ENCODE measurements at regions not wholly inside any gene's neighbourhood (a gene's known extent, or its start where the extent isn't known, plus 50 kb on each side); places are given as distances from the start of the nearest gene placed in this dataset.

GRCh38 chr4:160894809-160895208 is 1269.0 kb downstream of the FSTL5 start (continued):
- TF ChIP-seq CUX1 (IDR thresholded peaks at IDR 0.05; ENCODE audit: insufficient replicate concordance, low read depth, low read length) (no peak), MYB (IDR thresholded peaks at IDR 0.05; ENCODE audit: borderline replicate concordance, low read depth, low read length) (no peak), RAD21 (IDR thresholded peaks at IDR 0.05; ENCODE audit: insufficient read depth, low read depth, low read length) (no peak), SMAD5 (IDR thresholded peaks at IDR 0.05; ENCODE audit: low read depth) (no peak)

DNA sequence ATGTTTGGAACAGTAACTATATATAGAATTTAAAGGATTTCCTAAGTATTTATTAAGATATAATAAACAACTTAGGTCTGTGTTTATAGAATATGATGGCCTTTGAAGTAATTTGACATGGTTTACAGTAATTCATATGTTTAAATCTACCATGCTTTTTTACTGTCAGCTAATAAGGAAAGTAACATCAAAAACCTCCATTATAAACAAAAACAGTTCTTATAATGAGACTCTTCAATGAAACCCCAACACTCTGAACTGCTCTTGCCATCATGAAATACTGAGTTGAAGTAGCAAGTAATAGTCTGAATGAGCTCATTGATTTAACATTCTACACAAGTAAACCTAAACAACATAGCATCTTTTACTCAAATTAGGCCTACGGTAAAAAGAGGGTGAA is 1236.5 kb downstream of the FSTL5 start:
- Histone ChIP-seq H3K27me3 (replicated peaks in 1 of 2; ENCODE audit: control insufficient read depth in 2 of 2, insufficient read depth in 2 of 2, low read length in 1 of 2) (no peaks in the 10 kb centered on the region), H4K20me1 (ENCODE audit: control insufficient read depth, insufficient read depth) (no peaks in the 10 kb centered on the region), H3K4me3 (no peak overlapping the region), H3K9ac (ENCODE audit: control insufficient read depth, insufficient read depth, low read length) (no peak overlapping the region), H3K9me3 (replicated peaks; ENCODE audit: control insufficient read depth, insufficient read depth, low read length) (no peaks in the 10 kb centered on the region), H3K4me2 (ENCODE audit: control insufficient read depth, insufficient read depth) (no peak overlapping the region), H3K27ac (ENCODE audit: control insufficient read depth, insufficient read depth) (no peak overlapping the region), H3K4me1 (ENCODE audit: control insufficient read depth, insufficient read depth, low read length) (no peaks in the 10 kb centered on the region), H3K79me2 (ENCODE audit: control insufficient read depth, insufficient read depth, low read length) (no peaks in the 10 kb centered on the region), H2AFZ (ENCODE audit: control insufficient read depth, low read depth, low read length) (no peak overlapping the region), H3K36me3 (ENCODE audit: control insufficient read depth in 2 of 2, insufficient read depth in 2 of 2, low read length in 1 of 2) (no peaks in the 10 kb centered on the region)
- ChIA-PET SMC1A (ENCODE audit: uncharacterized antibody, unreplicated experiment) (no interaction called here), CTCF (no interaction called here), RAD21 (ENCODE audit: unreplicated experiment) (no interaction called here), POLR2A (no interaction called here)
- 38% methylated on average over 1 of the region's 1 CpG for WGBS (ENCODE audit: insufficient coverage, insufficient replicate concordance, low lambda C conversion rate, missing lambda C conversion rate)
- DNase-seq (ENCODE audit: low read depth, low spot score) (no peak), ATAC-seq (no peak), FAIRE-seq (no peak)
- intact Hi-C loops (cut with micrococcal nuclease; ENCODE audit: unreplicated experiment) (no loop called here), in situ Hi-C loops (cut with MboI) (no loop called here)
- TF ChIP-seq NKRF (conservative IDR thresholded peaks at IDR 0.05): no peak
- no TSS peak for BruUV-seq (replicated peaks)
